SK-N-SH (cell line): ENCODE measurements at regions not wholly inside any gene's neighbourhood (a gene's known extent, or its start where the extent isn't known, plus 50 kb on each side); places are given as distances from the start of the nearest gene placed in this dataset.

Source experiments
- CTCF ChIA-PET: fragments of 300-600, 350-600 bp; formaldehyde crosslinking; extraction: SDS; loops from one replicate; lab custom pipeline; 2021; lab: Yijun Ruan, JAX
- POLR2A ChIA-PET: fragments of 350-600 bp; sonication (Branson Sonifier 250); formaldehyde crosslinking; extraction: SDS; loops from one replicate; lab custom pipeline; 2020; ENCODE audit warnings: antibody characterized with exemption, inconsistent platforms; lab: Yijun Ruan, JAX
- DNase-seq: peaks from one replicate; pipeline ENCODE4 v3.0.0; 2012
- H2AFZ ChIP-seq: fragments of 200-600 bp; sonication (generic); 2 replicates; pipeline ENCODE4 v1.8.1; 2016; ENCODE audit warnings: antibody characterized with exemption, mild to moderate bottlenecking, low read depth
- H3F3A ChIP-seq: fragments of 200-600 bp; sonication (generic); replicated peaks from 2 replicates; pipeline ENCODE3; 2016; ENCODE audit warnings: antibody characterized with exemption, mild to moderate bottlenecking; ENCODE audit not compliant: insufficient read depth
- H3K27ac ChIP-seq, 2 experiments: fragments of 200-500 bp in 1 of 2; fragments of 200-600 bp in 1 of 2; sonication (Bioruptor generic) in 1 of 2; sonication (generic), shearing (Covaris generic) in 1 of 2; 2 replicates each; pipeline versions ENCODE4 v1.5.1 to v1.6.1; 2014 to 2016; ENCODE audit warnings: low read depth in 2 of 2, inconsistent platforms in 1 of 2, low read length in 1 of 2, mild to moderate bottlenecking in 1 of 2, mixed read lengths in 1 of 2
- H3K27me3 ChIP-seq: fragments of 200-600 bp; sonication (generic), shearing (Covaris generic); 2 replicates; pipeline ENCODE4 v1.6.1; 2016; ENCODE audit warnings: mixed run types; ENCODE audit not compliant: insufficient read depth
- H3K36me3 ChIP-seq, 2 experiments: fragments of 200-500 bp in 1 of 2; fragments of 200-600 bp in 1 of 2; sonication (Bioruptor generic) in 1 of 2; sonication (generic) in 1 of 2; replicated peaks in 1 of 2; 2 replicates each; pipeline versions ENCODE3 to v1.5.1; 2014 to 2016; ENCODE audit warnings: low read length in 1 of 2, mild to moderate bottlenecking in 1 of 2; ENCODE audit not compliant: insufficient read depth in 2 of 2, control insufficient read depth in 1 of 2
- H3K4me1 ChIP-seq, 2 experiments: fragments of 200-500 bp in 1 of 2; fragments of 200-600 bp in 1 of 2; sonication (Bioruptor generic) in 1 of 2; sonication (generic), shearing (Covaris generic) in 1 of 2; 2 replicates each; pipeline versions ENCODE4 v1.5.1 to v1.6.1; 2014 to 2016; ENCODE audit warnings: low read depth in 1 of 2, low read length in 1 of 2, mixed run types in 1 of 2; ENCODE audit not compliant: insufficient read depth in 2 of 2, control insufficient read depth in 1 of 2
- H3K4me2 ChIP-seq: fragments of 200-600 bp; sonication (generic), shearing (Covaris generic); 2 replicates; pipeline ENCODE4 v1.6.1; 2017; ENCODE audit warnings: mixed run types
- H3K4me3 ChIP-seq, 2 experiments: fragments of 200-500 bp in 1 of 2; fragments of 200-600 bp in 1 of 2; sonication (Bioruptor generic) in 1 of 2; sonication (generic), shearing (Covaris generic) in 1 of 2; 2 replicates each; pipeline versions ENCODE4 v1.5.1 to v1.8.1; 2014 to 2016; ENCODE audit warnings: low read depth in 2 of 2, inconsistent platforms in 1 of 2, low read length in 1 of 2, mild to moderate bottlenecking in 1 of 2, mixed read lengths in 1 of 2, moderate library complexity in 1 of 2
- H3K79me2 ChIP-seq: fragments of 200-600 bp; sonication (generic); 2 replicates; pipeline ENCODE4 v1.8.1; 2017; ENCODE audit warnings: mild to moderate bottlenecking; ENCODE audit not compliant: insufficient read depth
- H3K9ac ChIP-seq: fragments of 200-600 bp; sonication (generic); 2 replicates; pipeline ENCODE4 v1.6.1; 2017; ENCODE audit warnings: mixed run types
- H3K9me2 ChIP-seq: fragments of 200-600 bp; sonication (generic); 2 replicates; pipeline ENCODE4 v1.6.1; 2017; ENCODE audit warnings: mixed run types
- H3K9me3 ChIP-seq: fragments of 200-600 bp; sonication (generic); 2 replicates; pipeline ENCODE4 v1.6.1; 2017; ENCODE audit warnings: mixed run types, mild to moderate bottlenecking, moderate library complexity
- H4K20me1 ChIP-seq: fragments of 200-600 bp; sonication (generic); 2 replicates; pipeline ENCODE4 v1.6.1; 2017; ENCODE audit warnings: mild to moderate bottlenecking, mixed run types; ENCODE audit not compliant: insufficient read depth
- CTCF ChIP-seq: fragments of 200-600 bp; sonication (generic); IDR thresholded peaks from 2 replicates; pipeline ENCODE4 v1.6.1; 2017; ENCODE audit warnings: antibody characterized with exemption, mild to moderate bottlenecking, moderate library complexity
- ELF1 ChIP-seq: IDR thresholded peaks from 2 replicates; pipeline ENCODE4 v1.4.0; 2012
- EP300 ChIP-seq, 2 experiments: IDR thresholded peaks; 2 replicates each; pipeline versions ENCODE4 v1.4.0 to v1.6.1; 2012; ENCODE audit warnings: borderline replicate concordance in 1 of 2, low read depth in 1 of 2, low read length in 1 of 2
- EZH2phosphoT487 ChIP-seq: fragments of 200-600 bp; sonication (generic); IDR thresholded peaks from 2 replicates; pipeline ENCODE4 v1.6.1; 2017; ENCODE audit warnings: low read depth, mixed run types, mild to moderate bottlenecking, antibody characterized with exemption, moderate library complexity, borderline replicate concordance
- FOXJ3 ChIP-seq: sonication (generic); formaldehyde crosslinking; IDR thresholded peaks from 2 replicates; pipeline ENCODE4 v1.5.1; 2020; ENCODE audit warnings: mild to moderate bottlenecking, missing genetic modification reagents
- FOXM1 ChIP-seq: IDR thresholded peaks from 2 replicates; pipeline ENCODE4 v1.4.0; 2012; ENCODE audit warnings: low read depth, mild to moderate bottlenecking
- GATA2 ChIP-seq: sonication (generic); formaldehyde crosslinking; IDR thresholded peaks from 2 replicates; pipeline ENCODE4 v1.5.0; 2020; ENCODE audit warnings: mild to moderate bottlenecking, missing genetic modification reagents
- NFIC ChIP-seq: IDR thresholded peaks from 2 replicates; pipeline ENCODE4 v1.4.0; 2012; ENCODE audit warnings: borderline replicate concordance
- PBX3 ChIP-seq: IDR thresholded peaks from 2 replicates; pipeline ENCODE4; 2012
- RCOR1 ChIP-seq: fragments of 150-350 bp; IDR thresholded peaks from 2 replicates; pipeline ENCODE4 v1.6.1; 2017; ENCODE audit warnings: antibody characterized with exemption, low read length
- SIN3A ChIP-seq: IDR thresholded peaks from 2 replicates; pipeline ENCODE4 v1.6.1; 2012; ENCODE audit warnings: low read depth, mild to moderate bottlenecking, low read length, moderate library complexity, borderline replicate concordance
- SMC3 ChIP-seq: IDR thresholded peaks from 2 replicates; pipeline ENCODE4 v1.6.1; 2012; ENCODE audit warnings: low read depth, low read length, improper control_type of control experiment
- TAF1 ChIP-seq: IDR thresholded peaks from 2 replicates; pipeline ENCODE4 v1.6.1; 2012; ENCODE audit warnings: low read depth, mild to moderate bottlenecking, low read length, moderate library complexity, borderline replicate concordance
- TCF12 ChIP-seq: IDR thresholded peaks from 2 replicates; pipeline ENCODE4 v1.4.0; 2012
- TEAD4 ChIP-seq: IDR thresholded peaks from 2 replicates; pipeline ENCODE4 v1.4.0; 2012; ENCODE audit warnings: mild to moderate bottlenecking, borderline replicate concordance; ENCODE audit not compliant: insufficient read depth
- YY1 ChIP-seq: IDR thresholded peaks from 2 replicates; pipeline ENCODE4 v1.4.0; 2012; ENCODE audit warnings: low read depth, mild to moderate bottlenecking
- WGBS: methylation state at CpG from one replicate; pipeline ENCODE4 v1.1.6; 2017; ENCODE audit warnings: low lambda C conversion rate; 5-methylcytosine and 5-hydroxymethylcytosine counted together
- TF ChIP-seq, protein P1 (sequence below): IDR thresholded peaks from 2 replicates; pipeline ENCODE4 v1.4.0; 2012; ENCODE audit warnings: low read depth, borderline replicate concordance
- TF ChIP-seq, protein P2 (sequence below): IDR thresholded peaks from 2 replicates; pipeline ENCODE4 v1.4.0; 2012; ENCODE audit warnings: low read depth

DNA sequence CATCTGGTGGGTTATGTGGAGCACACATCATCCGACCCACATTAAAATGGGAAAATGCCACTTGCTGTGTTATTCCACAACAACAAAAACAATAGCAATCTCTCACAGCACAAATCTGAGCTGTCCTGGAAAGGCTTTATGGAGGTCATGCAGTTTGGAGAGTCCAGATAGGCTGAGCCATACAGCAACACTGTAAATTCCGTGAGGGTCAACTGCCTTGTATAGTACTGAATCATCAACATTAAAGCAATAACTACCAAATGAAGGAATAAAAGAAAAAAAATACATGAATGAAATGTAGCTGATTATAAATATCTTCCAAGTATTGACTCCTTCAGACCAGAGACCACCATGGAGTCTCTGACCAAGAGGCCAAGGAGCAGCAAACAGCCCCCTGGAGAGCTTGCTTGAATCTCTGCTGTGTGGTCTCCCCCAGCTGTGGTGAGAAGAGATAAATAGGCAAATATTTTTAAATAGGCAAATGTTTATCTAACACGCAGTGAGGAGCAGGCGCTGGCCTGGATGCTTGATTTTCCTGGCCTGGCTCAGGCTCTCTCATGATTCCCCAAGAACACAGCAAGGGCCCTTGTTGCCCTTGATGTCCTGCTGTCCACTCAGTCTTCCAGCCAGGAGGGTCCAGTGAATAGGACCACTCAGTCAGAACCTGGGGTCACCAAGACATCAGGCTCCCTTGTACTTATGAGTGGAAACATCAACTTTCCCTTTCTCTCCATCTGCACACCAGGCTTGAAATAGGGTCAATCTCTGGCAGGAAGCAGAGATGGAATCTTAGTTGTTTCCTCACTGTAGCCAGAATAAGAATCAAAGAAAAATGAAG lies 1021.3 kb downstream of the XPNPEP1 start:
- Histone ChIP-seq H3K36me3 (no peaks in the 10 kb centered on the region), H3K4me3 (no peak overlapping the region), H3K4me2 (peak overlapping the region; percentile 34; the same call in 1 of the 2 replicates), H4K20me1 (no peaks in the 10 kb centered on the region), H3K27ac (no peak overlapping the region), H3K27me3 (no peaks in the 10 kb centered on the region), H3K9me2 (no peaks in the 10 kb centered on the region), H3K9ac (no peak overlapping the region), H3K9me3 (no peaks in the 10 kb centered on the region), H2AFZ (peak overlapping the region; percentile 38; the same call in 1 of the 2 replicates), H3F3A (no peaks in the 10 kb centered on the region), H3K79me2 (no peaks in the 10 kb centered on the region), H3K4me1 (peaks cover 11 to 16% of the 10 kb centered on the region in 2 experiments)
- no peak for TF ChIP-seq ELF1
- TF ChIP-seq TEAD4: no peak
- no peak for TF ChIP-seq YY1
- TF ChIP-seq PBX3: no peak
- TF ChIP-seq, protein P1, sequence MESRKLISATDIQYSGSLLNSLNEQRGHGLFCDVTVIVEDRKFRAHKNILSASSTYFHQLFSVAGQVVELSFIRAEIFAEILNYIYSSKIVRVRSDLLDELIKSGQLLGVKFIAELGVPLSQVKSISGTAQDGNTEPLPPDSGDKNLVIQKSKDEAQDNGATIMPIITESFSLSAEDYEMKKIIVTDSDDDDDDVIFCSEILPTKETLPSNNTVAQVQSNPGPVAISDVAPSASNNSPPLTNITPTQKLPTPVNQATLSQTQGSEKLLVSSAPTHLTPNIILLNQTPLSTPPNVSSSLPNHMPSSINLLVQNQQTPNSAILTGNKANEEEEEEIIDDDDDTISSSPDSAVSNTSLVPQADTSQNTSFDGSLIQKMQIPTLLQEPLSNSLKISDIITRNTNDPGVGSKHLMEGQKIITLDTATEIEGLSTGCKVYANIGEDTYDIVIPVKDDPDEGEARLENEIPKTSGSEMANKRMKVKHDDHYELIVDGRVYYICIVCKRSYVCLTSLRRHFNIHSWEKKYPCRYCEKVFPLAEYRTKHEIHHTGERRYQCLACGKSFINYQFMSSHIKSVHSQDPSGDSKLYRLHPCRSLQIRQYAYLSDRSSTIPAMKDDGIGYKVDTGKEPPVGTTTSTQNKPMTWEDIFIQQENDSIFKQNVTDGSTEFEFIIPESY: no peak
- TF ChIP-seq, protein P2, sequence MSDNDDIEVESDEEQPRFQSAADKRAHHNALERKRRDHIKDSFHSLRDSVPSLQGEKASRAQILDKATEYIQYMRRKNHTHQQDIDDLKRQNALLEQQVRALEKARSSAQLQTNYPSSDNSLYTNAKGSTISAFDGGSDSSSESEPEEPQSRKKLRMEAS: no peak
- TF ChIP-seq GATA2: no peak
- no peak for TF ChIP-seq EP300 (IDR thresholded peaks at IDR 0.05; ENCODE audit: borderline replicate concordance in 1 of 2, low read depth in 1 of 2, low read length in 1 of 2)
- TF ChIP-seq CTCF: no peak
- TF ChIP-seq RCOR1: no peak
- no peak for TF ChIP-seq SMC3
- TF ChIP-seq SIN3A: no peak
- TF ChIP-seq EZH2phosphoT487: no peak
- no peak for TF ChIP-seq NFIC
- TF ChIP-seq FOXJ3 (CRISPR knock-in tag): no peak
- no peak for TF ChIP-seq FOXM1
- no peak for TF ChIP-seq TCF12
- TF ChIP-seq TAF1: no peak
- ChIA-PET POLR2A (no interaction called here), CTCF (interaction anchor here (1.8 kb wide), 1 partner anchor 9 kb away, joined by 7 read pairs; no protein-coding TSS in a partner anchor)
- WGBS: 73% methylated on average over 4 of the region's 4 CpGs
- DNase-seq: no peak
